ENCODE measurements at regions not wholly inside any gene's neighbourhood (a gene's known extent, or its start where the extent isn't known, plus 50 kb on each side); places are given as distances from the start of the nearest gene placed in this dataset.

DNA sequence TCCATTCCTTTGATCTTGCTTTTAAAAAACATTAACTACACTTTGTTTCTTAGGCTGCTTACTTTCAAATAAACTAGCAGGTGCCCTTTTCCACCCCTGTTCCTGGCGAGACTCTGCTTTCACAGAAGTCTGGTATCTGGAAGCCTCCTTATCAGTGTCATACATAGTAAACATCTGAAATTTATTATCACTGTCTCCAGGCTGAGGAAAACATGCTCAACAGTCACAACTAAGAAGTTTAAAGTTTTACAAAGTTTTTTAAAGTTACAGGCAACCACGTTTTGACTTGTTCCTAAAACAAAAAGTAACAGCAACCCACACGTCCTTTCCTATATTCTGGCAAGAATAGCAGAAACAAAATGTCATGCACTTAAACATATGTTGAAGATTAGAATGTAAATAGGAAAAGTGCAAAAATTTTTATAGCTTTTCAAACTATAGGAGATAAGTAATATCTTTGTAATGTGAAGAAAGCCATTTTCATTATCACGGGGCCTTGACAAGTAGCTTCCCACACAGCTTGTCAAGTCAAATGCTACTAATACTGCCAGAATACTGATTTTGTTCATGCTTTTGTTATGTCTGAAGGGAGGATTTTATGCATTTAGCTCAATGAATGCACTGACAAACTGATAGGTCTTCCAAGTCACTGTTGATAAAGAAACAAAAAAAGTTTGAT lies 275.2 kb upstream of the KCNMB2 start:
- no peak for DNase-seq (ENCODE audit: low spot score)
- TF ChIP-seq CTCF (IDR thresholded peaks at IDR 0.05), result no peak
- no peak for ATAC-seq (ENCODE audit: low FRiP score)

GRCh38 chr3:178263236-178263916 lies 272.9 kb upstream of the KCNMB2 start:
- no peak for TF ChIP-seq CTCF (IDR thresholded peaks at IDR 0.05)
- ATAC-seq (ENCODE audit: low FRiP score) (no peak), DNase-seq (ENCODE audit: low spot score) (no peak)

DNA sequence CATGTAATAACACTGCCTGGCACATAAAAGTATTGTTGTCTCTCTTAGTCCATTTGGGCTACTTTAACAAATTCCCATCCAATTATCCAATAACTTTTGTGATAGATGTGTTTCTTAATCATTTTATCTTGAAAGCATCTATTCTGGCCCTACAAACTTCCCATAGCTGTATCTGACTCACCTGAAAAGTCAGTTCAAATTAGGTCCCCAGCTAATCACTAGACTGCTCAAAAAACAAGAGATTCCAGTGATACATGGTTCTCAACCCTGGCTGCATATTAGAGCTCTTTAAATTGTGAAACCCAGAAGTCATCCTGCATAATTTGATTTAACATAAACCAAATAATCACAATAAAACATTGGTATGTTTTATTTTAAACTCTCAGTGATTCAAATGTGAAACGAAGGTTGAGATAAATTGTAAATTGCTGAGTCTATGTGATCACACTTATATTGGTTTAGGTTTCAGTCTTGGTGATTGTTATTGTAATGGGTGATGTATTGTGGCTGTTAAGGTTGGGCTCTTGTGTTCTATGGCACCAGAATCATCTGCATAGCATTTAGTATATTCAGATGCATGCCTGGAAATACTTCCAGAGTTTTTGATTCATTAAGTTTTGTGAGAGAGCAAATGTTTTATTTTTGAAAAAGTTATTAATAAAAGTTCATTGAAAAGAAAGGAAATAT lies 268.9 kb upstream of the KCNMB2 start:
- no peak for TF ChIP-seq CTCF (IDR thresholded peaks at IDR 0.05)
- DNase-seq (ENCODE audit: low spot score) (no peak), ATAC-seq (ENCODE audit: low FRiP score) (no peak)

GRCh38 chr3:178270838-178271237 lies 265.4 kb upstream of the KCNMB2 start:
- DNase-seq (ENCODE audit: low spot score), result no peak
- ATAC-seq (ENCODE audit: low FRiP score), result no peak
- no peak for TF ChIP-seq CTCF (IDR thresholded peaks at IDR 0.05)

GRCh38 chr3:178271740-178272387 lies 264.4 kb upstream of the KCNMB2 start:
- ATAC-seq (ENCODE audit: low FRiP score) (no peak), DNase-seq (ENCODE audit: low spot score) (no peak)
- no peak for TF ChIP-seq CTCF (IDR thresholded peaks at IDR 0.05)

GRCh38 chr3:178272841-178273240 lies 263.4 kb upstream of the KCNMB2 start:
- DNase-seq (ENCODE audit: low spot score) (no peak), ATAC-seq (ENCODE audit: low FRiP score) (no peak)
- TF ChIP-seq CTCF (IDR thresholded peaks at IDR 0.05), result no peak

Measured in omental fat pad (tissue), 3 donors.